ENCODE measurements at regions not wholly inside any gene's neighbourhood (a gene's known extent, or its start where the extent isn't known, plus 50 kb on each side); places are given as distances from the start of the nearest gene placed in this dataset.

DNA sequence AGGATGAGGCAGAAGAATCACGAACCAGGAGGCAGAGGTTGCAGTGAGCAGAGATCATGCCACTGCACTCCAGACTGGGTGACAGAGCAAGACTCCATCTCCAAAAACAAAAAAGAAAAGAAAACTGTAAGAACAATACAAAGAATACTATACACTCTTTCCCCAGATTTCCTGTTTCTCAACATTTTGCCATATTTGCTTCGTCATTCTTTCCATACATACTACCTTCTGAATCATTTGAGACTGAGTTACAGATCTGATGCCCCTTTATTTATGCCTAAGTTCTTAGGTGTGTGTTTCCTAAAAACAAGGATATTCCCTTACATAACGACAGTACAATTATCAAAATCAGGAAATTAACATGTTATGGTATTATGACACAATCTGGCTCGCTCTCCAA, 168.4 kb upstream of the CELF2 start:
- no peak overlapping the region for H3K27ac ChIP-seq

DNA sequence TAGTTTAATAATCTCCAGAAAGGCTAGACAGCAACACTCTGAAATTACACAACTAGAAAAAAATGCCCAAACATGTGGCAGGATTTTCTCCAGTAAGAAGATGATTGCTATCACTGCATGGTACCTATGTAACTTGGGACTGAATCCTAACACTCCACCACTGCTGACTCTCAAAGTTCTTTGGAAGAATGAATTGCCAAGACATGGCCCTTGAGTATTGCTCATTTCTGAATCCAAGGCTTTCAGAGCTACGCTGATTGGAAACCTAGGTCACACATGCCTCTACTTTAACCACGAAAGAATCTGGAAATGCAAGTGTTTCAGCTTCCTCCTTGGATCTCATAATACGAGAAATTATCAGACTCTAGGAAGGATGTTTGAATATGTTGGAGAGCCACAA, 167.5 kb upstream of the CELF2 start:
- H3K27me3 ChIP-seq, result no peaks in the 10 kb centered on the region
- DNase-seq (ENCODE audit: low read depth in 1 of 2, low spot score in 1 of 2), result no peak
- no peak overlapping the region for H3K27ac ChIP-seq
- no peak overlapping the region for H3K4me3 ChIP-seq
- H3K4me1 ChIP-seq (ENCODE audit: low read depth), result no peaks in the 10 kb centered on the region
- H3K9me3 ChIP-seq (ENCODE audit: low read depth), result no peaks in the 10 kb centered on the region
- TF ChIP-seq, protein P1, sequence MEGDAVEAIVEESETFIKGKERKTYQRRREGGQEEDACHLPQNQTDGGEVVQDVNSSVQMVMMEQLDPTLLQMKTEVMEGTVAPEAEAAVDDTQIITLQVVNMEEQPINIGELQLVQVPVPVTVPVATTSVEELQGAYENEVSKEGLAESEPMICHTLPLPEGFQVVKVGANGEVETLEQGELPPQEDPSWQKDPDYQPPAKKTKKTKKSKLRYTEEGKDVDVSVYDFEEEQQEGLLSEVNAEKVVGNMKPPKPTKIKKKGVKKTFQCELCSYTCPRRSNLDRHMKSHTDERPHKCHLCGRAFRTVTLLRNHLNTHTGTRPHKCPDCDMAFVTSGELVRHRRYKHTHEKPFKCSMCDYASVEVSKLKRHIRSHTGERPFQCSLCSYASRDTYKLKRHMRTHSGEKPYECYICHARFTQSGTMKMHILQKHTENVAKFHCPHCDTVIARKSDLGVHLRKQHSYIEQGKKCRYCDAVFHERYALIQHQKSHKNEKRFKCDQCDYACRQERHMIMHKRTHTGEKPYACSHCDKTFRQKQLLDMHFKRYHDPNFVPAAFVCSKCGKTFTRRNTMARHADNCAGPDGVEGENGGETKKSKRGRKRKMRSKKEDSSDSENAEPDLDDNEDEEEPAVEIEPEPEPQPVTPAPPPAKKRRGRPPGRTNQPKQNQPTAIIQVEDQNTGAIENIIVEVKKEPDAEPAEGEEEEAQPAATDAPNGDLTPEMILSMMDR (IDR thresholded peaks at IDR 0.05; ENCODE audit: low read depth, low read length), result no peak
- no peaks in the 10 kb centered on the region for H3K36me3 ChIP-seq

More for the DNA sequence above, 168.4 kb upstream of the CELF2 start:
- peak in 1 of 2 donors; percentile 31 for DNase-seq (ENCODE audit: low read depth in 1 of 2, low spot score in 1 of 2)
- TF ChIP-seq, protein P1 (IDR thresholded peaks at IDR 0.05; ENCODE audit: low read depth, low read length), result no peak
- no peaks in the 10 kb centered on the region for H3K36me3 ChIP-seq
- no peaks in the 10 kb centered on the region for H3K27me3 ChIP-seq
- no peaks in the 10 kb centered on the region for H3K9me3 ChIP-seq (ENCODE audit: low read depth)
- no peaks in the 10 kb centered on the region for H3K4me1 ChIP-seq (ENCODE audit: low read depth)
- no peak overlapping the region for H3K4me3 ChIP-seq

DNA sequence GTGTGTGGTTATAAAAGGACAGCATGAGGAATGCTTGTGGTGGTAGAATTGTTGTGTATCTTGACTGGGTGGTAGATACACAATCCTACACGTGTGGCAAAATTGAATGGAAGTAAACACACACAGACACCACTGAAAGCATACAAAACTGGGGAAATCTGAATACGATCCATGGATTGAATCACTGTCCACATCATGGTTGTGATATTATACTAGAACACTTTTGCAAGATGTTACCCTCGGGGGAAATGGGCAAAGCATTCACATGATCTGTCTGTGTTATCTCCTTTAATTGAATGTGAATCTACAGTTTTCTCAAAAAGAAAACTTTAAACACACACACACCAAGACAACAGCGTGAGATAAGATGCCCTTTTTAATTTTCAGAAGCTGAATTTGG, 165.2 kb upstream of the CELF2 start:
- TF ChIP-seq, protein P1 (IDR thresholded peaks at IDR 0.05; ENCODE audit: low read depth, low read length), result no peak
- Histone ChIP-seq H3K36me3 (no peaks in the 10 kb centered on the region), H3K4me1 (ENCODE audit: low read depth) (no peaks in the 10 kb centered on the region), H3K27ac (no peak overlapping the region), H3K9me3 (ENCODE audit: low read depth) (no peaks in the 10 kb centered on the region), H3K27me3 (no peaks in the 10 kb centered on the region), H3K4me3 (no peak overlapping the region)
- no peak for DNase-seq (ENCODE audit: low read depth in 1 of 2, low spot score in 1 of 2)

DNA sequence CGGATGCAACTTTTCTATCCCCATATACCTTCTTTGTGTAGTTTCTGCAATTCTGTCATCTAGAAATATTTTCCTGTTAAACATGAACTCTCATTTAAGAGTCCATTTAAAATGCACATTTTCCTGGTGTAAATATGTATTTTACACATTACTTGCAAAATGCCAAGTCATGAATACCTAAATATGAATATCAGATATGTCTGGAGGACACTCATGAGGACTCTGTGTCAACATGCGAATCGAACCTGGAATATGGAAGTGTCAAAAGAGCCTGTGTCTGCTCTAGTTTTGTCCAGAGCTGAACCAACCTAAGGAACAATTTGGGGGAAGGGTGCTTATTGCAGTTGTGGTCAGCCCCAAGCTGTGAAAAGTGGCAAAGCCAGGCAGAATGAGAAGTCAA, 163.7 kb upstream of the CELF2 start:
- H3K27me3 ChIP-seq, result no peaks in the 10 kb centered on the region
- H3K4me3 ChIP-seq, result no peak overlapping the region
- H3K27ac ChIP-seq, result no peak overlapping the region
- no peak for DNase-seq (ENCODE audit: low read depth in 1 of 2, low spot score in 1 of 2)
- no peaks in the 10 kb centered on the region for H3K36me3 ChIP-seq
- TF ChIP-seq, protein P1 (IDR thresholded peaks at IDR 0.05; ENCODE audit: low read depth, low read length), result no peak
- peaks cover 2% of the 10 kb centered on the region for H3K4me1 ChIP-seq (ENCODE audit: low read depth)
- no peaks in the 10 kb centered on the region for H3K9me3 ChIP-seq (ENCODE audit: low read depth)

DNA sequence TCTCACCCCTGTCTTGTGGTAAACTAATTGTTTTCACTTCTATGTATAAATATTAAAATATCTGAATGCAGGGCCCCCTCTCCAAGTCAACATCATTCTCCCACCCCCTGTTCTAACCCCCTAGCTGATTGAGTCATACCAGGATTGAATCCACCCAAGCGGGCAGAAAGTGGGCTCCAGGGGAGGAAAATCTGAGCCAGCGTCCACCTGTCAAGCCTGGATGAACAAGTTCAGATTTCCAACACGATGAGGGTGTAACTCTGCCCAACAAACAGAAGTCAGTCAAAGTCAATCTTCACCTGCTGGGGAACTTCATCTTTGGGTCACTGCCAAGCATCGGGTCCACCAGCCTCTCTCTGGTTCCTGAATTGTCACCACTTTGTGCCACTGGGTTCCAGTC, 162.9 kb upstream of the CELF2 start:
- H3K4me3 ChIP-seq, result no peak overlapping the region
- H3K27ac ChIP-seq, result no peak overlapping the region
- TF ChIP-seq, protein P1 (IDR thresholded peaks at IDR 0.05; ENCODE audit: low read depth, low read length), result no peak
- peaks cover 4% of the 10 kb centered on the region for H3K4me1 ChIP-seq (ENCODE audit: low read depth)
- H3K9me3 ChIP-seq (ENCODE audit: low read depth), result no peaks in the 10 kb centered on the region
- H3K36me3 ChIP-seq, result no peaks in the 10 kb centered on the region
- DNase-seq (ENCODE audit: low read depth in 1 of 2, low spot score in 1 of 2), result no peak
- no peaks in the 10 kb centered on the region for H3K27me3 ChIP-seq

DNA sequence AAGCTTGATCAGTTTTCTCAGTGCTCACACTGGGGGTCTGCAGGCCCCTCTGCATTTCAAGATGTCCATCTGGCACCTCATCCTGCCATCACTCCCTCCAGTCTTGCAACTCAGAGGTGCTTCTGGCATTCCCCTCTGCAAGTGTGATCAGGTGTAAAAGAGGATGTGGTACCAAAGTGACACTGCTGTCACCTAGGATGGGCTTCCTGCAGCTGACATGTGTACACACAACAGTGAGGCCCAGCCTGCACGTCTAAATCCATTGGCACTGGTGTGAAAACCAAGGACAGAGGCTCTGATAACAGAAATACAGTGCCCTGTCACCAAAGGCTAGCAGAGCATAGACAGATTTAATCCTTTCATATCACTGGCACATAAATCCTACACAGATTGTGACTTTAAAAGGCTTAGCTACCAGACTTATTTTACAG, 162.5 kb upstream of the CELF2 start:
- Histone ChIP-seq H3K4me3 (no peak overlapping the region), H3K4me1 (ENCODE audit: low read depth) (peaks cover 4% of the 10 kb centered on the region), H3K27me3 (no peaks in the 10 kb centered on the region), H3K9me3 (ENCODE audit: low read depth) (no peaks in the 10 kb centered on the region), H3K27ac (no peak overlapping the region), H3K36me3 (no peaks in the 10 kb centered on the region)
- DNase-seq (ENCODE audit: low read depth in 1 of 2, low spot score in 1 of 2), result no peak
- TF ChIP-seq, protein P1 (IDR thresholded peaks at IDR 0.05; ENCODE audit: low read depth, low read length), result no peak
